T-helper 17 cell (primary cell): ENCODE measurements at regions not wholly inside any gene's neighbourhood (a gene's known extent, or its start where the extent isn't known, plus 50 kb on each side); places are given as distances from the start of the nearest gene placed in this dataset.

Source experiments
- ATAC-seq: fragments of 150-1000 bp; cut with Tn5 transposase; 2 replicates; pipeline ENCODE4 v1.10.0; 2021; ENCODE audit warnings: mild to moderate bottlenecking, moderate library complexity
- DNase-seq, 3 donors: peaks; one replicate each; pipeline versions ENCODE4 v3.0.0 to v3.0.0-alpha.2; 2020 to 2021
- H3K9me3 ChIP-seq: one replicate; pipeline ENCODE4 v1.7.0; 2013; ENCODE audit warnings: low read length, mild to moderate bottlenecking; ENCODE audit not compliant: control insufficient read depth, poor library complexity, severe bottlenecking
- H3K27ac Mint-ChIP-seq: one replicate; pipeline ENCODE4 v1.8.0; 2022; ENCODE audit warnings: mild to moderate bottlenecking, moderate library complexity, mixed read lengths
- H3K27me3 Mint-ChIP-seq: one replicate; pipeline ENCODE4 v1.8.0; 2022; ENCODE audit warnings: mixed read lengths
- H3K36me3 Mint-ChIP-seq: one replicate; pipeline ENCODE4 v1.8.0; 2022; ENCODE audit warnings: low read depth, mixed read lengths
- H3K4me1 Mint-ChIP-seq: one replicate; pipeline ENCODE4 v1.8.0; 2022; ENCODE audit warnings: mild to moderate bottlenecking, mixed read lengths
- H3K4me3 Mint-ChIP-seq: one replicate; pipeline ENCODE4 v1.8.0; 2022; ENCODE audit warnings: mild to moderate bottlenecking, moderate library complexity, mixed read lengths

DNA sequence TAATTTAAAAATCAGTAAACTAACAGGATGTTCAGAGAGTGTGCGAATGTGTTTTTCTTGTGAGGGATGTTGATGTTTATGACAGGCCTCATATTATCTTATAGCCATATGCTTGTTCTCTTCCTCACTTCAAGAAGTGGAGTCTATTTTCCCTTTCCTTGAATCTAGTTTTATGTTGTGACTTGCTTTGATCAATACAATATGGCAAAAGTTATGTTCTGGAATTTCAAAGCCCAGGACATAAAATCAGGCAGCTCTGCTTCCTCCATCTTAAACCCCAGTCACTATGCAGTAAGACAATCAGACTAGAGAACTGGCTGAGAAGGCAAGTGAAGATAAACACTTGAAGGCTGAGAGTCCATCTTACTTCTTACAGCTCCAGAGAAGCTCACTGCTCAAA is 585.1 kb upstream of the NETO1 start:
- no peak overlapping the region for H3K4me3 Mint-ChIP-seq
- H3K27me3 Mint-ChIP-seq: no peaks in the 10 kb centered on the region
- ATAC-seq (no peak), DNase-seq (no peak)
- no peaks in the 10 kb centered on the region for H3K36me3 Mint-ChIP-seq
- no peaks in the 10 kb centered on the region for H3K9me3 ChIP-seq
- H3K4me1 Mint-ChIP-seq: no peaks in the 10 kb centered on the region
- H3K27ac Mint-ChIP-seq: no peak overlapping the region

DNA sequence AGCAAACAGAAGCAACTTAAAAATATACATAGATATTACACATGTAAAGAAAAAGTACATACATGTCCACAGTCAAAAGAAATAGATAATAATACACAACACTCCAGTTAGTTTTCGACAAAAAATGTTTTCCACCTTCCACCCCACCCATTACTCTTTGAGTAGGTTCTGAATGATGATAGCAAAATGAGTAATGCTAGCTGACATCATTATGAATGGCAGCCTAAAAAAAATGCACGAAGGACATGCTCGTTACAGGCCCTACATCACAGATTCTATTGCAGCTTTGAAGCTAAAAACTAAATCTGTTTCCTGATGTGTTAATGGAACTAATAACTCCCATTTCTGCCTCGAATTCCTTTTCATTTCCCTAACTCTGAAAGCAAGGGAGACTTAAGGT is 578.7 kb upstream of the NETO1 start:
- DNase-seq (no peak), ATAC-seq (no peak)
- Mint-ChIP-seq H3K4me3 (no peak overlapping the region), H3K27me3 (no peaks in the 10 kb centered on the region), H3K4me1 (no peaks in the 10 kb centered on the region), H3K27ac (no peak overlapping the region), H3K36me3 (no peaks in the 10 kb centered on the region)
- no peaks in the 10 kb centered on the region for H3K9me3 ChIP-seq

- H3K36me3 Mint-ChIP-seq: no peaks in the 10 kb centered on the region
- H3K9me3 ChIP-seq: no peaks in the 10 kb centered on the region
- no peak overlapping the region for H3K27ac Mint-ChIP-seq
- no peaks in the 10 kb centered on the region for H3K27me3 Mint-ChIP-seq
- DNase-seq (no peak), ATAC-seq (no peak)
- no peaks in the 10 kb centered on the region for H3K4me1 Mint-ChIP-seq
- no peak overlapping the region for H3K4me3 Mint-ChIP-seq
Observed at GRCh38 chr18:73431620-73432019, 563.8 kb upstream of the NETO1 start.

- Mint-ChIP-seq H3K36me3 (no peaks in the 10 kb centered on the region), H3K4me3 (no peak overlapping the region), H3K4me1 (no peaks in the 10 kb centered on the region), H3K27ac (no peak overlapping the region), H3K27me3 (no peaks in the 10 kb centered on the region)
- no peaks in the 10 kb centered on the region for H3K9me3 ChIP-seq
- no peak for DNase-seq
- ATAC-seq: no peak
Observed at GRCh38 chr18:73421010-73421409, 553.2 kb upstream of the NETO1 start.

DNA sequence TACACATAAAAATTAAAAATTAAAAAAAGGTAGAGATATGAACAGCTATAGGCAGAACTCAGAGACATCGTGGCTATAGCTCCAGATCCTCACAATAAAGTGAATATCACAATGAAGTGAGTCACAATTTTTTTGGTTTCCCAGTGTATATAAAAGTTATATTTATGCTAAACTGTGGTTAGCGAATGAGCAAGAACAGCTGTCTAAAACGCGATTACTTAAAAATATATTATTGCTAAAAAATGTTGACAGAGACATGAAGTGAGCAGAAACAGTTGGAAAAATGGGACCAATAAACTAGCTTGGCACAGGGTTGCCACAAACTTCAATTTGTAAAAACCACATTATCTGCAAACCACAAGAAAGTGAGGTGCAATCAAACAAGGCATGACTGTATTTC is 551.7 kb upstream of the NETO1 start:
- ATAC-seq (no peak), DNase-seq (no peak)
- H3K9me3 ChIP-seq: no peaks in the 10 kb centered on the region
- no peak overlapping the region for H3K4me3 Mint-ChIP-seq
- no peaks in the 10 kb centered on the region for H3K36me3 Mint-ChIP-seq
- H3K4me1 Mint-ChIP-seq: no peaks in the 10 kb centered on the region
- no peak overlapping the region for H3K27ac Mint-ChIP-seq
- H3K27me3 Mint-ChIP-seq: no peaks in the 10 kb centered on the region

GRCh38 chr18:73414598-73414997 is 546.8 kb upstream of the NETO1 start:
- H3K27me3 Mint-ChIP-seq: no peaks in the 10 kb centered on the region
- no peak for ATAC-seq
- no peaks in the 10 kb centered on the region for H3K36me3 Mint-ChIP-seq
- H3K27ac Mint-ChIP-seq: no peak overlapping the region
- DNase-seq: no peak
- H3K9me3 ChIP-seq: no peaks in the 10 kb centered on the region
- no peak overlapping the region for H3K4me3 Mint-ChIP-seq
- no peaks in the 10 kb centered on the region for H3K4me1 Mint-ChIP-seq

GRCh38 chr18:73414069-73414468 is 546.3 kb upstream of the NETO1 start:
- no peak overlapping the region for H3K4me3 Mint-ChIP-seq
- H3K36me3 Mint-ChIP-seq: no peaks in the 10 kb centered on the region
- no peaks in the 10 kb centered on the region for H3K27me3 Mint-ChIP-seq
- no peaks in the 10 kb centered on the region for H3K4me1 Mint-ChIP-seq
- no peak for ATAC-seq
- H3K27ac Mint-ChIP-seq: no peak overlapping the region
- no peaks in the 10 kb centered on the region for H3K9me3 ChIP-seq
- no peak for DNase-seq

DNA sequence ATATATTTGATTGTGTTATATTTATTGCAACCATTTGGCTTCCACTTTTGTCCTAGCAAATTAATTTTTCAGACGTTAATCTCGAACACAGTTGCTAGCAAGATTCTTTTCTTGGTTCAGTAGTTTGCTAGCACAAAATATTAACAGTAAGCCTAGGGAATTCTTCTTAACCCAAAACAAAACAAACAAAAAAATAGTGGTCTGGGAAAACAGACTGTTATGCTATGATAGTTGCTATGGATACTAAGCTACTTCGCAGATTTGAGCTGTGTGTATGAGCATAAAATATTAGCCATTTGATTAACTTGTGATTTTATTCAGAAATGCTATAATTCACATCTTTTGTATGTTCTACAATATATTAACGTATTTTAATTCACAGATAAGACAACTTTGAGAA is 541.5 kb upstream of the NETO1 start:
- no peaks in the 10 kb centered on the region for H3K36me3 Mint-ChIP-seq
- no peak overlapping the region for H3K27ac Mint-ChIP-seq
- H3K9me3 ChIP-seq: no peaks in the 10 kb centered on the region
- H3K27me3 Mint-ChIP-seq: no peaks in the 10 kb centered on the region
- no peaks in the 10 kb centered on the region for H3K4me1 Mint-ChIP-seq
- H3K4me3 Mint-ChIP-seq: no peak overlapping the region
- no peak for DNase-seq
- no peak for ATAC-seq

DNA sequence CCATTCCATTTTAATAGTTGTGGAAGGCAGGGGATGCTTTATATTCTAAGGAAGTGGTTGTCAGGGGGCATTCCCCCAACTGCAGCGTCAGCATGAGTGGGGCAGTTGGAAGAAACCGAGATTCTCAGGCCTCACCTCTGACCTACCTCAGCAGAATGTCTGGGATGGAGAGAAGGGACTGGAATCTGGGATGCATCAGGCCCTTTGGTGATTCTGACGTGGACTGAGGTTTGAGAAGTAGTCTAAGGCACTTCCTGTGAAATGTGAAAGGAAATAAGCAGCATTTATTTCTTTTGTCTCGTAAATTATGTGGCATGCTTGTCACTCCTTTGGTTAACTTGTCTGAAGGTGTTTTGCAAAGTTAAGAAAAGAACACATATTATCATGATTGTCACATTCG is 540.7 kb upstream of the NETO1 start:
- Mint-ChIP-seq H3K36me3 (no peaks in the 10 kb centered on the region), H3K27me3 (no peaks in the 10 kb centered on the region), H3K4me3 (no peak overlapping the region), H3K27ac (no peak overlapping the region), H3K4me1 (no peaks in the 10 kb centered on the region)
- H3K9me3 ChIP-seq: no peaks in the 10 kb centered on the region
- ATAC-seq: no peak
- no peak for DNase-seq

- no peak for ATAC-seq
- H3K27me3 Mint-ChIP-seq: no peaks in the 10 kb centered on the region
- H3K4me3 Mint-ChIP-seq: no peak overlapping the region
- H3K9me3 ChIP-seq: no peaks in the 10 kb centered on the region
- no peaks in the 10 kb centered on the region for H3K4me1 Mint-ChIP-seq
- H3K27ac Mint-ChIP-seq: no peak overlapping the region
- no peaks in the 10 kb centered on the region for H3K36me3 Mint-ChIP-seq
- DNase-seq: no peak
Observed at GRCh38 chr18:73407506-73407905, 539.7 kb upstream of the NETO1 start.

DNA sequence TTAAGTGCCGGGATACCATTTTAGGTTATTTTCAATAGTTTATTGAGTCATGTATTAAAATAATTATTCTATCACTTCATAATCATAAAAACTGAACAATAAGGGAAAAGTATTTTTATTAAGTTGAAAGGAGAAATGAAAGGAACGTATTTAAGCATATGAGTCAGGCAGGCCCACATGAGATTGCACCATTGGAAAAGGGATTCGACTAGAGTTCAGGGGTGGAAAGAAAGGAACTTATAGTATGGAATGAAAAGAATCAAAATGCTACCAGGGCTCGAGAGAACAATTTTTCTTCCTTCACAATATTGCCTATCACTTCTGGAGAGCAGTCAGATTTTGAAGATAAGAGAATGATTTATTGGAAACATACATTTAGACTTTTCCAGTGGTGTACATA is 516.5 kb upstream of the NETO1 start:
- no peaks in the 10 kb centered on the region for H3K36me3 Mint-ChIP-seq
- H3K4me1 Mint-ChIP-seq: no peaks in the 10 kb centered on the region
- ATAC-seq (no peak), DNase-seq (no peak)
- H3K4me3 Mint-ChIP-seq: no peak overlapping the region
- no peaks in the 10 kb centered on the region for H3K9me3 ChIP-seq
- H3K27me3 Mint-ChIP-seq: no peaks in the 10 kb centered on the region
- no peak overlapping the region for H3K27ac Mint-ChIP-seq

DNA sequence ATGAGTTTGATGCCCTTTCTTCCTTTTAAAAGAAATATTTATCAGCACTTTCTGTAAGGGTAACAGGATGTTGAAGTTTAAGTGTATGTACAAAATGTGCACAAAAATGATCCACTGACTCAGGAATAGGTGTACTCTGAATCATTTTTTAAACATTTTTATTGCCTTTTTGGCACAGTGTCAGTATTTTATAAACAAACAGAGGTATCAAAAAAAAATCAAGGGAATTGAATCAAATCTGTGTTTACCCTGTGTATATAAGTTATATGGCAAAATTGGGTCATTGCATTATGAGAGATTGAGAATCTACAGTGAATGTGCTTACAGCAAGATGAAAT is 513.9 kb upstream of the NETO1 start:
- no peak for DNase-seq
- ATAC-seq: no peak
- no peaks in the 10 kb centered on the region for H3K27me3 Mint-ChIP-seq
- no peaks in the 10 kb centered on the region for H3K4me1 Mint-ChIP-seq
- H3K4me3 Mint-ChIP-seq: no peak overlapping the region
- H3K27ac Mint-ChIP-seq: no peak overlapping the region
- H3K9me3 ChIP-seq: no peaks in the 10 kb centered on the region
- no peaks in the 10 kb centered on the region for H3K36me3 Mint-ChIP-seq

- no peak overlapping the region for H3K27ac Mint-ChIP-seq
- H3K9me3 ChIP-seq: no peaks in the 10 kb centered on the region
- H3K27me3 Mint-ChIP-seq: no peaks in the 10 kb centered on the region
- no peak for ATAC-seq
- H3K4me1 Mint-ChIP-seq: no peaks in the 10 kb centered on the region
- no peaks in the 10 kb centered on the region for H3K36me3 Mint-ChIP-seq
- H3K4me3 Mint-ChIP-seq: no peak overlapping the region
- no peak for DNase-seq
Observed at GRCh38 chr18:73381016-73381698, 513.4 kb upstream of the NETO1 start.

DNA sequence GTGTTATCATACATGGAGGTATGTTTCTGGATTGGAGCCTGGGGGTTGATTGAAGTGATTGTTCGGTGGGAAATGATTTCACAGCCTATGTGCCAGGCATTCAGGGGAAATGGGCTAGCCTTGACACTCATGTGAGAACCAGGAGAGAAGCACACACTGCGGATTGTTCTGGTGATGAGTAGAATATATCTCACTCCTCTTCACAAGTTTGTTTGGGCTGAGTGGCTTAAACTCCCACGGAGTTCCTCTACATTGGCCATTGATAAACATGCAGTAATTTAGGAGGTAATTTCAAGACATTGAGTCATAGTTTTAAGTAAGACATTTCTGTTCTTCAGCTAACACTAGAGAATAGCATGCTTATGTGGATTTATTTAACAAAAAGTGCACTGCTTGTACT is 498.9 kb upstream of the NETO1 start:
- H3K4me3 Mint-ChIP-seq: no peak overlapping the region
- ATAC-seq: no peak
- no peaks in the 10 kb centered on the region for H3K36me3 Mint-ChIP-seq
- H3K27me3 Mint-ChIP-seq: no peaks in the 10 kb centered on the region
- no peaks in the 10 kb centered on the region for H3K4me1 Mint-ChIP-seq
- no peaks in the 10 kb centered on the region for H3K9me3 ChIP-seq
- no peak overlapping the region for H3K27ac Mint-ChIP-seq
- DNase-seq: no peak
